K562 (cell line): ENCODE measurements at regions not wholly inside any gene's neighbourhood (a gene's known extent, or its start where the extent isn't known, plus 50 kb on each side); places are given as distances from the start of the nearest gene placed in this dataset.

Source experiments
- ATAC-seq: fragments of 200-7000 bp; cut with Tn5 transposase; 3 replicates; pipeline ENCODE4 v1.9.1; 2020; ENCODE audit warnings: moderate library complexity
- BruUV-seq: library from RNA; stranded (reverse); fragments of 400-500 nt; replicated peaks from 2 replicates; lab custom pipeline; 2021; lab: Mats Ljungman, UMichigan
- CTCF ChIA-PET: fragments of 300-600 bp; formaldehyde crosslinking; extraction: SDS; loops from one replicate; lab custom pipeline; 2021; ENCODE audit warnings: low intra/inter-chr PET ratio; lab: Yijun Ruan, JAX
- POLR2A ChIA-PET: fragments of 300-600, 350-650 bp; sonication (Branson Sonifier 250); formaldehyde crosslinking; extraction: SDS; loops from one replicate; lab custom pipeline; 2021; ENCODE audit warnings: antibody characterized with exemption, inconsistent platforms; lab: Yijun Ruan, JAX
- DNase-seq, 4 experiments: peaks; one replicate each; pipeline versions ENCODE4 v3.0.0 to v3.0.0-alpha.2; 2011 to 2018; ENCODE audit warnings: low spot score in 3 of 4, mixed read lengths in 3 of 4; ENCODE audit errors: extremely low read depth in 1 of 4
- FAIRE-seq: peaks from 2 replicates; lab custom pipeline; 2011; peaks lifted over from hg19 to GRCh38; lab: Jason Lieb, UNC
- H2AFZ ChIP-seq: 2 replicates; pipeline ENCODE4 v1.6.0; 2011; ENCODE audit warnings: low read depth, low read length, control low read depth, inconsistent platforms
- H3K27ac ChIP-seq: fragments of 200-600 bp; 3 replicates; pipeline ENCODE4 v1.8.0; 2011; ENCODE audit warnings: low read depth, mild to moderate bottlenecking, control low read depth, inconsistent platforms, low read length, moderate library complexity, mixed read lengths; ENCODE audit errors: extremely low read depth
- H3K27me3 ChIP-seq, 2 experiments: fragments of 300-600 bp in 1 of 2; 2 replicates in 1 of 2; 3 replicates in 1 of 2; pipeline versions ENCODE4 v1.6.0 to v1.8.0; 2011; ENCODE audit warnings: inconsistent platforms in 2 of 2, low read length in 2 of 2, mild to moderate bottlenecking in 1 of 2, mixed read lengths in 1 of 2, moderate library complexity in 1 of 2; ENCODE audit not compliant: control insufficient read depth in 2 of 2, insufficient read depth in 2 of 2
- H3K36me3 ChIP-seq: fragments of 300-600 bp; 3 replicates; pipeline ENCODE4 v1.8.0; 2011; ENCODE audit warnings: mild to moderate bottlenecking, low read length, inconsistent platforms; ENCODE audit not compliant: control insufficient read depth, insufficient read depth
- H3K4me1 ChIP-seq, 2 experiments: fragments of 200-600 bp in 1 of 2; replicated peaks in 1 of 2; 2 replicates in 1 of 2; 3 replicates in 1 of 2; pipeline versions ENCODE4 v1.5.1 to v1.8.0; 2011; ENCODE audit warnings: inconsistent platforms in 2 of 2, low read length in 2 of 2, mild to moderate bottlenecking in 1 of 2, mixed read lengths in 1 of 2, moderate library complexity in 1 of 2; ENCODE audit not compliant: control insufficient read depth in 2 of 2, insufficient read depth in 2 of 2
- H3K4me2 ChIP-seq: 2 replicates; pipeline ENCODE4 v1.6.1; 2011; ENCODE audit warnings: low read length, control low read depth, inconsistent platforms, mixed read lengths; ENCODE audit not compliant: insufficient read depth
- H3K4me3 ChIP-seq: fragments of 200-600 bp; sonication (generic), shearing (Covaris generic); 2 replicates; pipeline ENCODE4 v1.5.1; 2016; ENCODE audit warnings: control low read depth, inconsistent platforms
- H3K79me2 ChIP-seq: fragments of 200-600 bp; 3 replicates; pipeline ENCODE4 v1.8.0; 2011; ENCODE audit warnings: low read length, inconsistent platforms; ENCODE audit not compliant: control insufficient read depth, insufficient read depth
- H3K9ac ChIP-seq, 2 experiments: 2 replicates each; pipeline versions ENCODE4 v1.6.0 to v1.6.1; 2011; ENCODE audit warnings: low read depth in 2 of 2, low read length in 2 of 2, control low read depth in 1 of 2, inconsistent platforms in 1 of 2, mild to moderate bottlenecking in 1 of 2, mixed read lengths in 1 of 2; ENCODE audit not compliant: insufficient read depth in 1 of 2
- H3K9me1 ChIP-seq: one replicate; pipeline ENCODE4 v1.6.0; 2011; ENCODE audit warnings: inconsistent platforms, mild to moderate bottlenecking, low read length, moderate library complexity; ENCODE audit not compliant: control insufficient read depth, insufficient read depth
- H3K9me3 ChIP-seq: replicated peaks from 2 replicates; pipeline ENCODE4 v1.5.1; 2011; ENCODE audit warnings: low read depth, low read length, inconsistent platforms; ENCODE audit not compliant: control insufficient read depth, insufficient read depth
- H4K20me1 ChIP-seq: replicated peaks from 2 replicates; pipeline ENCODE4 v1.6.1; 2011; ENCODE audit warnings: low read length, inconsistent platforms, mixed read lengths; ENCODE audit not compliant: control insufficient read depth, insufficient read depth
- CAMTA2 ChIP-seq: fragments of 250-450 bp; sonication (Bioruptor Pico); conservative IDR thresholded peaks from 2 replicates; pipeline ENCODE4 v1.5.1; 2022
- CBFA2T3 ChIP-seq: fragments of 450-650 bp; IDR thresholded peaks from 2 replicates; pipeline ENCODE4 v1.6.1; 2017
- CCAR2 ChIP-seq: fragments of 200-400 bp; formaldehyde crosslinking; IDR thresholded peaks from 2 replicates; pipeline ENCODE4 v1.6.1; 2017; ENCODE audit warnings: mild to moderate bottlenecking, low read depth, low read length
- DNMT1 ChIP-seq: fragments of 450-650 bp; IDR thresholded peaks from 2 replicates; pipeline ENCODE4 v1.6.1; 2016; ENCODE audit warnings: antibody characterized with exemption, mild to moderate bottlenecking
- ETV1 ChIP-seq: fragments of 450-650 bp; conservative IDR thresholded peaks from 2 replicates; pipeline ENCODE4 v1.6.1; 2016; ENCODE audit warnings: missing genetic modification characterization, control low read depth, low read depth, missing compliant biosample characterization
- FUS ChIP-seq: fragments of 200-400 bp; formaldehyde crosslinking; optimal IDR thresholded peaks from 2 replicates; pipeline ENCODE3; 2017; ENCODE audit warnings: low read depth, low read length
- GATAD2B ChIP-seq: fragments of 450-650 bp; IDR thresholded peaks from 2 replicates; pipeline ENCODE4 v1.6.1; 2017; ENCODE audit warnings: mild to moderate bottlenecking, borderline replicate concordance
- KDM4B ChIP-seq, 2 experiments: fragments of 450-650 bp in 1 of 2; sonication (generic) in 1 of 2; IDR thresholded peaks; 2 replicates each; pipeline ENCODE4 v1.6.1; 2016 to 2017; ENCODE audit warnings: borderline replicate concordance in 2 of 2, antibody characterized with exemption in 1 of 2, low read depth in 1 of 2, mild to moderate bottlenecking in 1 of 2
- KLF13 ChIP-seq: fragments of 450-650 bp; IDR thresholded peaks from 2 replicates; pipeline ENCODE4 v1.6.1; 2016; ENCODE audit warnings: missing genetic modification characterization, low read depth, mild to moderate bottlenecking, missing compliant biosample characterization, moderate library complexity, borderline replicate concordance
- MED1 ChIP-seq: sonication (generic); formaldehyde crosslinking; IDR thresholded peaks from 2 replicates; pipeline ENCODE4 v1.8.1; 2023; ENCODE audit warnings: missing genetic modification reagents, borderline replicate concordance
- SMARCE1 ChIP-seq: fragments of 450-650 bp; IDR thresholded peaks from 2 replicates; pipeline ENCODE4 v1.7.1; 2016; ENCODE audit warnings: mild to moderate bottlenecking
- SRSF1 ChIP-seq: fragments of 200-400 bp; formaldehyde crosslinking; IDR thresholded peaks from 2 replicates; pipeline ENCODE4 v1.6.1; 2017; ENCODE audit warnings: mild to moderate bottlenecking, low read depth, low read length, moderate library complexity
- SUPT5H ChIP-seq: fragments of 450-650 bp; IDR thresholded peaks from 2 replicates; pipeline ENCODE4 v1.6.1; 2016
- ZFP36 ChIP-seq: fragments of 150-350 bp; IDR thresholded peaks from 2 replicates; pipeline ENCODE4 v1.6.1; 2018; ENCODE audit warnings: low read length, low read depth; ENCODE audit not compliant: partially characterized antibody
- ZNF140 ChIP-seq: fragments of 250-450 bp; sonication (Bioruptor Pico); IDR thresholded peaks from 2 replicates; pipeline ENCODE4 v1.8.0; 2021; ENCODE audit warnings: moderate library complexity, mild to moderate bottlenecking, inconsistent platforms
- ZNF23 ChIP-seq: fragments of 250-450 bp; sonication (Bioruptor Pico); IDR thresholded peaks from 2 replicates; pipeline ENCODE4 v1.4.0; 2020; ENCODE audit warnings: mild to moderate bottlenecking
- ZNF324 ChIP-seq: fragments of 250-450 bp; sonication (Bioruptor Pico); IDR thresholded peaks from 2 replicates; pipeline ENCODE4 v1.4.0; 2020; ENCODE audit warnings: mild to moderate bottlenecking
- WGBS: fragments of 100-300 bp; shearing (Covaris generic); methylation state at CpG from one replicate; pipeline ENCODE4 v1.1.6; 2016; ENCODE audit warnings: low coverage, mixed read lengths; ENCODE audit not compliant: insufficient coverage; ENCODE audit errors: missing lambda C conversion rate; 5-methylcytosine and 5-hydroxymethylcytosine counted together
- in situ Hi-C: fragments of 300-500 bp; cut with MboI; formaldehyde crosslinking; loops from 4 replicates; pipeline ENCODE4 v1.15.0; 2018; ENCODE audit warnings: inconsistent platforms, mixed read lengths
- intact Hi-C: fragments of 100-400 bp; cut with micrococcal nuclease; formaldehyde crosslinking; loops from 2 replicates; pipeline ENCODE4 v1.14.2; 2022
- TF ChIP-seq, protein P1 (sequence below): IDR thresholded peaks from 2 replicates; pipeline ENCODE4 v1.6.1; 2014; ENCODE audit warnings: antibody characterized with exemption
- TF ChIP-seq, protein P2 (sequence below): fragments of 450-650 bp; IDR thresholded peaks from 2 replicates; pipeline ENCODE4 v1.6.1; 2014; ENCODE audit warnings: low read depth, mild to moderate bottlenecking, moderate library complexity, borderline replicate concordance
- TF ChIP-seq, protein P3 (sequence below): fragments of 450-650 bp; formaldehyde crosslinking; IDR thresholded peaks from 2 replicates; pipeline ENCODE4 v1.4.0; 2020; ENCODE audit warnings: mild to moderate bottlenecking, mixed read lengths

DNA sequence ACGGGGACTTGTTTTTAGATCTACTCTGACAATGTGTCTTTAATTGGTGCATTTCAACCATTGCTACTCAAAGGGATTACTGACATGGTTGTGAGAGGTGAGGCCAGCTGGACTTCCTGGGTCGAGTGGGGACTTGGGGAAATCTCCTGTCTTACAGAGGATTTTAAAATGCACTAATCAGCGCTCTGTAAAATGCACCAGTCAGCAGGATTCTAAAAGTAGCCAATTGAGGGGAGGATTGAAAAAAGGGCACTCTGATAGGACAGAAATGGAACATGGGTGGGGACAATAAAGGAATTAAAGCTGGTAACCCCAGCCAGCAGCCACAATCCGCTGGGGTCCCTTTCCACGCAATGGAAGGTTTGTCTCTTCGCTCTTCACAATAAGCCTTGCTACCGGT, 122.5 kb upstream of the SNRPN start:
- Histone ChIP-seq H2AFZ (no peak overlapping the region), H3K4me1 (no peaks in the 10 kb centered on the region), H3K4me2 (no peak overlapping the region)
- TF ChIP-seq ZNF324 (no peak), KDM4B (IDR thresholded peaks at IDR 0.05; ENCODE audit: borderline replicate concordance in 2 of 2, low read depth in 1 of 2) (no peak), ZFP36 (no peak), ZNF23 (no peak), SRSF1 (no peak), SMARCE1 (no peak), DNMT1 (no peak), GATAD2B (no peak), MED1 (no peak), FUS (no peak), CCAR2 (no peak), ETV1 (tag) (no peak), CAMTA2 (CRISPR knock-in tag) (no peak), KLF13 (tag) (no peak), SUPT5H (no peak), CBFA2T3 (no peak), ZNF140 (no peak)
- TF ChIP-seq, protein P1, sequence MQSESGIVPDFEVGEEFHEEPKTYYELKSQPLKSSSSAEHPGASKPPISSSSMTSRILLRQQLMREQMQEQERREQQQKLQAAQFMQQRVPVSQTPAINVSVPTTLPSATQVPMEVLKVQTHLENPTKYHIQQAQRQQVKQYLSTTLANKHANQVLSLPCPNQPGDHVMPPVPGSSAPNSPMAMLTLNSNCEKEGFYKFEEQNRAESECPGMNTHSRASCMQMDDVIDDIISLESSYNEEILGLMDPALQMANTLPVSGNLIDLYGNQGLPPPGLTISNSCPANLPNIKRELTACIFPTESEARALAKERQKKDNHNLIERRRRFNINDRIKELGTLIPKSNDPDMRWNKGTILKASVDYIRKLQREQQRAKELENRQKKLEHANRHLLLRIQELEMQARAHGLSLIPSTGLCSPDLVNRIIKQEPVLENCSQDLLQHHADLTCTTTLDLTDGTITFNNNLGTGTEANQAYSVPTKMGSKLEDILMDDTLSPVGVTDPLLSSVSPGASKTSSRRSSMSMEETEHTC: no peak
- TF ChIP-seq, protein P2, sequence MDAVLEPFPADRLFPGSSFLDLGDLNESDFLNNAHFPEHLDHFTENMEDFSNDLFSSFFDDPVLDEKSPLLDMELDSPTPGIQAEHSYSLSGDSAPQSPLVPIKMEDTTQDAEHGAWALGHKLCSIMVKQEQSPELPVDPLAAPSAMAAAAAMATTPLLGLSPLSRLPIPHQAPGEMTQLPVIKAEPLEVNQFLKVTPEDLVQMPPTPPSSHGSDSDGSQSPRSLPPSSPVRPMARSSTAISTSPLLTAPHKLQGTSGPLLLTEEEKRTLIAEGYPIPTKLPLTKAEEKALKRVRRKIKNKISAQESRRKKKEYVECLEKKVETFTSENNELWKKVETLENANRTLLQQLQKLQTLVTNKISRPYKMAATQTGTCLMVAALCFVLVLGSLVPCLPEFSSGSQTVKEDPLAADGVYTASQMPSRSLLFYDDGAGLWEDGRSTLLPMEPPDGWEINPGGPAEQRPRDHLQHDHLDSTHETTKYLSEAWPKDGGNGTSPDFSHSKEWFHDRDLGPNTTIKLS: no peak
- TF ChIP-seq, protein P3, sequence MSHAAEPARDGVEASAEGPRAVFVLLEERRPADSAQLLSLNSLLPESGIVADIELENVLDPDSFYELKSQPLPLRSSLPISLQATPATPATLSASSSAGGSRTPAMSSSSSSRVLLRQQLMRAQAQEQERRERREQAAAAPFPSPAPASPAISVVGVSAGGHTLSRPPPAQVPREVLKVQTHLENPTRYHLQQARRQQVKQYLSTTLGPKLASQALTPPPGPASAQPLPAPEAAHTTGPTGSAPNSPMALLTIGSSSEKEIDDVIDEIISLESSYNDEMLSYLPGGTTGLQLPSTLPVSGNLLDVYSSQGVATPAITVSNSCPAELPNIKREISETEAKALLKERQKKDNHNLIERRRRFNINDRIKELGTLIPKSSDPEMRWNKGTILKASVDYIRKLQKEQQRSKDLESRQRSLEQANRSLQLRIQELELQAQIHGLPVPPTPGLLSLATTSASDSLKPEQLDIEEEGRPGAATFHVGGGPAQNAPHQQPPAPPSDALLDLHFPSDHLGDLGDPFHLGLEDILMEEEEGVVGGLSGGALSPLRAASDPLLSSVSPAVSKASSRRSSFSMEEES (CRISPR knock-in tag): no peak
- TF ChIP-seq, all 486 proteins: peak for 0
- no peaks in the 10 kb centered on the region for H3K9me1 ChIP-seq
- intact Hi-C loops: no loop called here
- H3K27me3 ChIP-seq: no peaks in the 10 kb centered on the region
- FAIRE-seq (no peak), DNase-seq (no peak), ATAC-seq (no peak)
- ChIA-PET CTCF (no interaction called here), POLR2A (no interaction called here)
- no TSS peak for BruUV-seq
- H3K9ac ChIP-seq: no peak overlapping the region
- no peak overlapping the region for H3K27ac ChIP-seq
- no peak overlapping the region for H3K4me3 ChIP-seq
- H3K36me3 ChIP-seq: no peaks in the 10 kb centered on the region
- H3K9me3 ChIP-seq: no peaks in the 10 kb centered on the region
- H4K20me1 ChIP-seq: no peaks in the 10 kb centered on the region
- 0% methylated on average over 7 of the region's 7 CpGs for WGBS
- H3K79me2 ChIP-seq: no peaks in the 10 kb centered on the region
- in situ Hi-C loops: no loop called here
